H9 (cell line): ENCODE measurements at regions not wholly inside any gene's neighbourhood (a gene's known extent, or its start where the extent isn't known, plus 50 kb on each side); places are given as distances from the start of the nearest gene placed in this dataset.

Experiments
- DNase-seq: peaks from one replicate; pipeline ENCODE4 v3.0.0-alpha.2; 2017
- H2AFZ ChIP-seq: one replicate; pipeline ENCODE4 v1.6.1; 2013; ENCODE audit warnings: mild to moderate bottlenecking, low read length, control low read depth, moderate library complexity
- H2AK5ac ChIP-seq: 2 replicates; pipeline ENCODE4 v1.6.1; 2013; ENCODE audit warnings: low read length, control low read depth, mixed read lengths; ENCODE audit not compliant: insufficient read length
- H2BK120ac ChIP-seq: one replicate; pipeline ENCODE4 v1.6.1; 2013; ENCODE audit warnings: low read depth, mild to moderate bottlenecking, low read length, control low read depth, inconsistent platforms; ENCODE audit not compliant: poor library complexity, severe bottlenecking
- H2BK12ac ChIP-seq: 2 replicates; pipeline ENCODE4 v1.6.1; 2013; ENCODE audit warnings: low read length, control low read depth, mixed read lengths, low read depth; ENCODE audit not compliant: insufficient read length
- H2BK15ac ChIP-seq: 2 replicates; pipeline ENCODE4 v1.6.1; 2013; ENCODE audit warnings: low read depth, low read length, control low read depth
- H2BK20ac ChIP-seq: one replicate; pipeline ENCODE4 v1.6.1; 2013; ENCODE audit warnings: low read depth, mild to moderate bottlenecking, low read length, control low read depth, inconsistent platforms; ENCODE audit not compliant: poor library complexity, severe bottlenecking
- H2BK5ac ChIP-seq: 2 replicates; pipeline ENCODE4 v1.6.1; 2013; ENCODE audit warnings: low read length, control low read depth, mixed read lengths; ENCODE audit not compliant: insufficient read length
- H3K14ac ChIP-seq: 2 replicates; pipeline ENCODE4 v1.6.1; 2013; ENCODE audit warnings: low read length, control low read depth; ENCODE audit not compliant: insufficient read depth
- H3K18ac ChIP-seq: 2 replicates; pipeline ENCODE4 v1.6.1; 2013; ENCODE audit warnings: low read depth, mild to moderate bottlenecking, mixed read lengths, low read length, control low read depth; ENCODE audit not compliant: insufficient read length
- H3K23ac ChIP-seq: 2 replicates; pipeline ENCODE4 v1.6.1; 2013; ENCODE audit warnings: low read length, control low read depth, mixed read lengths, low read depth; ENCODE audit not compliant: insufficient read length
- H3K23me2 ChIP-seq: 2 replicates; pipeline ENCODE4 v1.6.1; 2013; ENCODE audit warnings: low read depth, mild to moderate bottlenecking, mixed read lengths, low read length, control low read depth; ENCODE audit not compliant: insufficient read length, poor library complexity, severe bottlenecking
- H3K27ac ChIP-seq: 2 replicates; pipeline ENCODE4 v1.5.1; 2013; ENCODE audit warnings: low read length, control low read depth, mixed read lengths, low read depth; ENCODE audit not compliant: insufficient read length
- H3K27me3 ChIP-seq: 2 replicates; pipeline ENCODE4 v1.6.1; 2013; ENCODE audit warnings: low read length, control low read depth, inconsistent platforms; ENCODE audit not compliant: insufficient read depth
- H3K4ac ChIP-seq: 2 replicates; pipeline ENCODE4 v1.6.1; 2013; ENCODE audit warnings: low read depth, mild to moderate bottlenecking, control low read depth, inconsistent platforms, low read length, moderate library complexity
- H3K4me1 ChIP-seq: 2 replicates; pipeline ENCODE4 v1.6.1; 2013; ENCODE audit warnings: low read length, control low read depth, inconsistent platforms; ENCODE audit not compliant: insufficient read depth
- H3K4me2 ChIP-seq: 2 replicates; pipeline ENCODE4 v1.6.1; 2013; ENCODE audit warnings: low read length, control low read depth, mixed read lengths; ENCODE audit not compliant: insufficient read length, insufficient read depth
- H3K56ac ChIP-seq: 2 replicates; pipeline ENCODE4 v1.6.1; 2013; ENCODE audit warnings: low read depth, mild to moderate bottlenecking, mixed read lengths, low read length, control low read depth; ENCODE audit not compliant: insufficient read length
- H3K79me1 ChIP-seq: 2 replicates; pipeline ENCODE4 v1.6.1; 2013; ENCODE audit warnings: low read depth, mild to moderate bottlenecking, moderate library complexity, low read length, control low read depth, inconsistent platforms; ENCODE audit not compliant: insufficient read depth, poor library complexity, severe bottlenecking
- H3K79me2 ChIP-seq: 2 replicates; pipeline ENCODE4 v1.6.1; 2013; ENCODE audit warnings: low read length, control low read depth, inconsistent platforms; ENCODE audit not compliant: insufficient read depth
- H3K9ac ChIP-seq: 2 replicates; pipeline ENCODE4 v1.6.1; 2013; ENCODE audit warnings: low read length, control low read depth, mixed read lengths; ENCODE audit not compliant: insufficient read length; ENCODE audit errors: extremely low read depth
- H3K9me3 ChIP-seq: one replicate; pipeline ENCODE4 v1.6.1; 2013; ENCODE audit warnings: low read depth, low read length, inconsistent platforms; ENCODE audit not compliant: control insufficient read depth
- H3T11ph ChIP-seq: one replicate; pipeline ENCODE4 v1.6.1; 2013; ENCODE audit warnings: mild to moderate bottlenecking, low read length, control low read depth, inconsistent platforms
- H4K20me1 ChIP-seq: one replicate; pipeline ENCODE4 v1.6.1; 2013; ENCODE audit not compliant: control insufficient read depth, insufficient read length, insufficient read depth
- H4K5ac ChIP-seq: 2 replicates; pipeline ENCODE4 v1.6.1; 2013; ENCODE audit warnings: low read depth, mild to moderate bottlenecking, mixed read lengths, low read length, control low read depth; ENCODE audit not compliant: insufficient read length
- H4K8ac ChIP-seq: replicated peaks from 2 replicates; pipeline ENCODE4 v1.6.1; 2013; ENCODE audit warnings: low read length, control low read depth, mixed read lengths, low read depth; ENCODE audit not compliant: insufficient read length
- H4K91ac ChIP-seq: 2 replicates; pipeline ENCODE4 v1.6.1; 2013; ENCODE audit warnings: low read depth, mild to moderate bottlenecking, moderate library complexity, mixed read lengths, low read length, control low read depth; ENCODE audit not compliant: insufficient read length
- H3K27ac Mint-ChIP-seq, 3 experiments: 2 replicates in 2 of 3; 3 replicates in 1 of 3; pipeline ENCODE4 v1.8.0; 2020 to 2021; ENCODE audit warnings: mixed read lengths in 3 of 3, mild to moderate bottlenecking in 1 of 3, moderate library complexity in 1 of 3
- H3K27me3 Mint-ChIP-seq: 2 replicates; pipeline ENCODE4 v1.8.0; 2021; ENCODE audit warnings: low read depth, mild to moderate bottlenecking, moderate library complexity, mixed read lengths
- H3K36me3 Mint-ChIP-seq, 3 experiments: 2 replicates in 2 of 3; 3 replicates in 1 of 3; pipeline ENCODE4 v1.8.0; 2020 to 2021; ENCODE audit warnings: low read depth in 3 of 3, mixed read lengths in 3 of 3; ENCODE audit not compliant: insufficient read depth in 1 of 3
- H3K4me1 Mint-ChIP-seq, 2 experiments: 2 replicates each; pipeline ENCODE4 v1.8.0; 2020; ENCODE audit warnings: mixed read lengths in 2 of 2
- H3K4me3 Mint-ChIP-seq, 2 experiments: 2 replicates in 1 of 2; 3 replicates in 1 of 2; pipeline ENCODE4 v1.8.0; 2020 to 2021; ENCODE audit warnings: mild to moderate bottlenecking in 2 of 2, mixed read lengths in 2 of 2, moderate library complexity in 1 of 2
- H3K9me3 Mint-ChIP-seq, 2 experiments: 2 replicates in 1 of 2; 3 replicates in 1 of 2; pipeline ENCODE4 v1.8.0; 2020; ENCODE audit warnings: mild to moderate bottlenecking in 2 of 2, mixed read lengths in 2 of 2, moderate library complexity in 1 of 2
- WGBS: extraction: QIAGEN DNeasy Blood & Tissue Kit; methylation state at CpG from one replicate; pipeline ENCODE4 v1.1.7; 2013; ENCODE audit warnings: missing lambda C conversion rate, low lambda C conversion rate, mixed read lengths; ENCODE audit not compliant: insufficient read length; ENCODE audit errors: extremely low coverage; 5-methylcytosine and 5-hydroxymethylcytosine counted together
- TF ChIP-seq, protein P1 (sequence below): fragments of 200-600 bp; sonication (generic); conservative IDR thresholded peaks from 3 replicates; pipeline ENCODE4 v1.8.0; 2021; ENCODE audit warnings: antibody characterized with exemption, mild to moderate bottlenecking

GRCh38 chr18:5705393-5705792 lies 161.6 kb upstream of the EPB41L3 start:
- no peak overlapping the region for H3K27ac ChIP-seq
- H3K4me3 Mint-ChIP-seq: no peak overlapping the region
- H4K5ac ChIP-seq: no peak overlapping the region
- no peaks in the 10 kb centered on the region for H3K79me1 ChIP-seq
- H3K9ac ChIP-seq: no peak overlapping the region
- no peak overlapping the region for H3K23ac ChIP-seq
- no peak overlapping the region for H2AFZ ChIP-seq
- H3K4me2 ChIP-seq: no peak overlapping the region
- H3K27ac Mint-ChIP-seq: no peak overlapping the region
- TF ChIP-seq, protein P1, sequence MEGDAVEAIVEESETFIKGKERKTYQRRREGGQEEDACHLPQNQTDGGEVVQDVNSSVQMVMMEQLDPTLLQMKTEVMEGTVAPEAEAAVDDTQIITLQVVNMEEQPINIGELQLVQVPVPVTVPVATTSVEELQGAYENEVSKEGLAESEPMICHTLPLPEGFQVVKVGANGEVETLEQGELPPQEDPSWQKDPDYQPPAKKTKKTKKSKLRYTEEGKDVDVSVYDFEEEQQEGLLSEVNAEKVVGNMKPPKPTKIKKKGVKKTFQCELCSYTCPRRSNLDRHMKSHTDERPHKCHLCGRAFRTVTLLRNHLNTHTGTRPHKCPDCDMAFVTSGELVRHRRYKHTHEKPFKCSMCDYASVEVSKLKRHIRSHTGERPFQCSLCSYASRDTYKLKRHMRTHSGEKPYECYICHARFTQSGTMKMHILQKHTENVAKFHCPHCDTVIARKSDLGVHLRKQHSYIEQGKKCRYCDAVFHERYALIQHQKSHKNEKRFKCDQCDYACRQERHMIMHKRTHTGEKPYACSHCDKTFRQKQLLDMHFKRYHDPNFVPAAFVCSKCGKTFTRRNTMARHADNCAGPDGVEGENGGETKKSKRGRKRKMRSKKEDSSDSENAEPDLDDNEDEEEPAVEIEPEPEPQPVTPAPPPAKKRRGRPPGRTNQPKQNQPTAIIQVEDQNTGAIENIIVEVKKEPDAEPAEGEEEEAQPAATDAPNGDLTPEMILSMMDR: no peak
- no peak overlapping the region for H3K56ac ChIP-seq
- no CpG with 5 or more reads among the region's 5 CpGs for WGBS
- no peak overlapping the region for H2BK5ac ChIP-seq
- H2BK120ac ChIP-seq: no peak overlapping the region
- no peaks in the 10 kb centered on the region; a peak in 1 of 5 replicates for H3K9me3 Mint-ChIP-seq
- no peak overlapping the region for H2BK15ac ChIP-seq
- H3K4ac ChIP-seq: no peak overlapping the region
- no peak overlapping the region for H2BK12ac ChIP-seq
- H2BK20ac ChIP-seq: no peak overlapping the region
- H3K27me3 Mint-ChIP-seq: no peaks in the 10 kb centered on the region; the same call in 1 of the 2 replicates
- H3K18ac ChIP-seq: no peak overlapping the region
- H3K36me3 Mint-ChIP-seq: no peaks in the 10 kb centered on the region
- no peaks in the 10 kb centered on the region for H3K79me2 ChIP-seq
- no peak overlapping the region for H3K14ac ChIP-seq
- H2AK5ac ChIP-seq: no peak overlapping the region
- DNase-seq: no peak
- no peaks in the 10 kb centered on the region for H3K4me1 ChIP-seq
- no peaks in the 10 kb centered on the region for H3K4me1 Mint-ChIP-seq
- no peaks in the 10 kb centered on the region for H3K9me3 ChIP-seq
- H3K27me3 ChIP-seq: no peaks in the 10 kb centered on the region
- no peaks in the 10 kb centered on the region for H3K23me2 ChIP-seq
- H4K20me1 ChIP-seq: no peaks in the 10 kb centered on the region
- H4K8ac ChIP-seq: no peak overlapping the region
- H4K91ac ChIP-seq: no peak overlapping the region
- H3T11ph ChIP-seq: no peak overlapping the region
